ENCODE measurements at regions not wholly inside any gene's neighbourhood (a gene's known extent, or its start where the extent isn't known, plus 50 kb on each side); places are given as distances from the start of the nearest gene placed in this dataset.

GRCh38 chr6:56346958-56347357, 99.6 kb upstream of the COL21A1 start:
- DNase-seq (ENCODE audit: low read depth): no peak

DNA sequence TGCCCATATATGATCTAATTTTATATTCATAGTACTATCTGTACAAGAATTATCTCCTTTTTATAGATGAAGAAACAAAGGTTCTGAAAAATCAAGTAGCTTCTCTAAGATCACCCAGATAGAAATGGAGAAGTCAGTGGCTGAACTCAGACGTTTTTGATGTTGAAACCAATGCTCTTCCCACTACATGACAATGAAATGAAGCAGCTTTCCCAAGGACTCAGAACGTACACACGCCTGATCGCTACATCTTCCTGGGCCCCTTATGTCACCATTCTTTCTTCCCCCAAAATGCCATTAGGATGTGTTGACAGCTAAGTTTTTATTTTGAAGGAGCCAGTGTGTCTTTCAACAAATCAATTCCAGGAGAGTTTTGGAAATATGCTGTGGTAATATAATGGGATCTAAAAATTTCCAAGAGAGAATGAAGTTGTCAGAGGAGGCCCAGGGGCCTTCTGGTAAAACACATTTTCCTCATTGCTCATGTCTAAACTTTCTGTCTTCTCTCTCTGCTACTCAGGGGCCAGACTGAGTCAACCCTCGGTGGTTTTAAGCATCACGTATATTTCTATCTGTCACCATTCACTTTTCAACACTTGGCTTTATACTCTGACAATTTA, 98.1 kb upstream of the COL21A1 start:
- no peak for DNase-seq (ENCODE audit: low read depth)

DNA sequence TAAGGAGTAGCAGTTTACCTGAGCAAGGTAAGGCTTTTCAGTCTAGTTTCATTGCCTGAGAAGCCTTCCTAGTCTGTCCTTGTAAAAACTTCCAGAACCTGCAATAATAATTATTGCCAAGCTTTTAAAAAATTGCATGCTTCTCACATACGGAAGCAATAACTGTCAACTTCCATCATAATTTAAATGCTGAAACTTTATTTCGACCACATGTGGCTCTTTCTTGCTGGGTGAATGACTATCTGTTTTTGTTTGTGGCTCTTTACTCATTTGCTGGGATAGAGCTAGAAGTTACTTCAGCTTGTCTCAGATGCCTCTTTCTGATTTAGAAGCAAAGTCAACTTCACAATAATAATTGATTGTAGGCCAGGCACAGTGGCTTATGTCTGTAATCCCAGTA, 95.9 kb upstream of the COL21A1 start:
- no peak for DNase-seq (ENCODE audit: low read depth)

GRCh38 chr6:56339524-56339923, 92.1 kb upstream of the COL21A1 start:
- no peak for DNase-seq (ENCODE audit: low read depth)

GRCh38 chr6:56335726-56336125, 88.3 kb upstream of the COL21A1 start:
- DNase-seq (ENCODE audit: low read depth): no peak

- DNase-seq (ENCODE audit: low read depth): no peak
Measured at GRCh38 chr6:56334937-56335336, 87.6 kb upstream of the COL21A1 start.

DNA sequence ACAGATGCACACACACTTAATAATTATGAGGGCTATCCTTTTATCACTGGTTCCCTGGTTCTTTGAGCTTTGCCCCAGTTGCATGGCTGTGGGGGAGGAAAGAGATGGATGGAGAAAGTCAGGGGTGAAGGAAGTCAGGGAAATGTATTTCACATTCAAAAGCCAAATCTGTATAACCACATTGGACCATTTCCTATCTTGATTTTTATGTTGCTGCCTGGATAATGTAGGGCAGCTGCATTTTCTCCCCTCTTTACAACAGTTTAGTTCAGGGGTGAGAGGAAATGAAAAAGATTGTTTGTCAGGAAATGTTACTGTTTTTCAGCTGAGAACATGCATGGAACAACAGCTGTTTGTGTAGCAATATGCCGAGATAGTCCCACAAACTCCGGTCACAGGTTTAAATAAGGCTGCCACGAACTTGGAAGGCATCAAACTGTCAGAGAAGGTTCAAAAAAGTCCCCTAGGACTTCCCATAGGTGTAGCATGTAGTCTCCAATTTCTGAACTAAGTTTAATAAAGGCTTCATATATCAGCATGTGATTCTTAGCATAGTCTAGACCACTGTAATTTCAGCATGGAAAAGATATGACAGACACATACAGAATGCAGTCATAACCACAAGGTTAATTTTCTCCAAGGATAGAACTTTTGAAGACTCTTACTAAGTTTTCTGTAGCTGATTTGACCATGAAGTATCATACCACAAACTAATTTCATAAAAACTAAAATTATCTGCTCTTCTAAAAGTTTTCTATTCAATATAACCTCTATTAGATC, 82.1 kb upstream of the COL21A1 start:
- no peak for DNase-seq (ENCODE audit: low read depth)

GRCh38 chr6:56328728-56329090, 81.3 kb upstream of the COL21A1 start:
- no peak for DNase-seq (ENCODE audit: low read depth)

DNA sequence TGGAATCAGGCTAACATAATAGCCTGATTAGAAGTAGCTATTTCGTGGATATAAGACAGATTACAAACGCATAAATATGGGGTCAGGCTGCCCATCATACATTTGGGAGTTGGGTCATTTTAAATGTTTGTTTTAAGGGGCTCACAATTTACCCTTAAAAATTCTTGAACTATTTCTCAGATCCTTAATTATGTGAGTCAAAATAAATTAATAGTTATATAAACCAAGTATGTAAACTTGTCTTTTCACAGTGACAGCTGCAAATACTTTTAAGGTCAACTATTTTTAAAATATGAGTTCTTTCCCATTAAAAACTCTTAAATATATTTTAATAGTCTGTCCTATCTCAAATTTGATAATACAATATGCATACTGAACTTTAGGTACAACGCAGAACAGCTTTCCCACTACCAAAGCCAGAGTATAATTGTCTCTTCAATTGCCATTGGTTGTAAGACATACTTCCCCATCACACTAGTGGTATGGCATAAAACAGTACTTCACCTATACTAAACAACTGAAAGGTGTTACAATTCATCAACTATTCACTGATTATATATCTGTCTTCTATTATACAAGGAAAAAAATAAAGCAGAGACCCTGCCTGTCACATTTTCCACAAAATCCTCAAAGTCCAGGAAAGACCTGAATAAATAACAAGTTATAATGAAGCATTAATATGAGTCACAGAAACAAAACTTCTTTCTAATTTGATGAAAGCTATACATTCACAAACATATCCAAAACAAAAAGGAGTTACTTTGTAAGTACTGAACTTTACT, 80.8 kb upstream of the COL21A1 start:
- DNase-seq (ENCODE audit: low read depth): no peak

DNA sequence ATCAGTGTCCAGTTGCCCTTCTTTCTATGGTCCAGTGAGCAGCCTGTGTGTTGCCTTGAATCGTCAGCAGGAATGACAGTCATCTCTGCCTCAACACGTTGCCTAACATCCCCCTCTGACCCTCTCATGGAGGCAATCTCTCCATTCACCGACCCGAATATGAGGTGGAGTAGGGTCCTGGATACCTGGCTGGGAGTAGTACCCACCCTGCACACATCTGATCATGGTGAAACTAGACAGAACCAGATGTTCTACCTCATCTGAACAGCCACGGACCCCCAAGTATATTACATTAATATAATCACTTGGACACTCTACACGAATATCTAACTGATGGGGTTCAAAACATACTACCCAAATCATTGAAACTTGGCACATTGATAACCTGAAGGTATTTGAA, 77.0 kb upstream of the COL21A1 start:
- DNase-seq (ENCODE audit: low read depth): no peak

- no peak for DNase-seq (ENCODE audit: low read depth)
Measured at GRCh38 chr6:56318851-56319250, 71.5 kb upstream of the COL21A1 start.

GRCh38 chr6:56314683-56315523, 67.5 kb upstream of the COL21A1 start:
- DNase-seq (ENCODE audit: low read depth): no peak

DNA sequence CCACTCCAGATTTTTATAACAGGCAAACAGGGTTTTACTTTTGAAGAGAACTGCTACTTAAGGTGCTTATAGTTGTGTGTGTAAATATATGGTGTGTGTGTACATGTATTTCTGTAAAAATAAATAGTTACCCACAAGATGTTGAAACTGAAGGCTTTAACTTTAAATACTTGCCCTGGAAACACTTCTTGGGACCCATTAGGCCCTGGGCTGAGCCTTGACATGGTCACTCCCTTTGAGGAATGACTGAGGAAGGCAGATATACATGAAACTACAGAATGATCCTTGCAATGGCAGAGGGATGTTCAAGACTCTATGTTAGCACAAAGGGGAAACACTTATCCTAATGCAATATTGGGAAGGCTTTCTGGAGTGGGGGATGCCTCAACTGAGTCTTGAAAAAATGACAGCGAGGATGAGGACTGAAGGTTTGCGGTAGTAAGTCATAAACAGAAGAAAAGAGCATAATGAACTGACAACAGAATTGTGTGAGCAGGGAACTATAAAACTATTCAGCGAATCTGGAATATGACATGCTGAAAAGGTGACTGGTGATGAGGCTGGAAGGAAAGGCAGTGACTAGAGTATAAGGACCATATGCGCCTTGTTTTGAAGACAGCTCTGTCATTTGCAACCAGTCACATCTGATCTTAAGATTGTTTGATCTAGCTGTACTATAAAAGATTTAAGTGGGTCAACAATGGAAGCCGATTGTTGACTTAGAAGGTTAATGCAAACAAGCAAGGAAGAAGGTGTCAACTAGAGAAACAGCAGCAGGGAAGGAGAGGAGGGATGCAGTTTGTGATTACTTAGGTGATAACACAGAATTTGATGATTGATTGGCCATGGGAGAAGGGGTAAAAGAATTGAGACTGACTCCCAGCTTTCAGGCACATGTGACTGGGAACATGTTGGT, 64.4 kb upstream of the COL21A1 start:
- no peak for DNase-seq (ENCODE audit: low read depth)

GRCh38 chr6:56311061-56311460, 63.7 kb upstream of the COL21A1 start:
- DNase-seq (ENCODE audit: low read depth): no peak

GRCh38 chr6:56310241-56310640, 62.9 kb upstream of the COL21A1 start:
- DNase-seq (ENCODE audit: low read depth): no peak

DNA sequence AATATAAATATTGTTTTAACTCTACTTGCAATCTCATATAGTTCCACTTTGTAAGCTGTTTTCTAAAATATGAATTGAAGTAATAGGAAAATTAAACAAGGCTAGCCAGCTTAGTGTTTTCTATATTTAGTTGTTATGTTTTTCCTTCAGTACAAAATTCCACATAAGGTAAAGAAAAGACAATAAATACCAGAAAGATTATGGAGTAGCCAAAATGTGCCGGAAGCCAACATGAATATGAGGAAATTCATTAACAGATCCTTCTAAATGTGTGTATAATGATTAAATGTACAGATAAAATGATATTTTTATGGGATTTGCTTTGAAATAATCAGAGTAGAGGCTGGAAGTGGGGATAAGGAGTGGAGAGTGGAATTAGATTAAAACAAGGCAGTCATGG, 52.5 kb upstream of the COL21A1 start:
- no peak for DNase-seq (ENCODE audit: low read depth)

DNA sequence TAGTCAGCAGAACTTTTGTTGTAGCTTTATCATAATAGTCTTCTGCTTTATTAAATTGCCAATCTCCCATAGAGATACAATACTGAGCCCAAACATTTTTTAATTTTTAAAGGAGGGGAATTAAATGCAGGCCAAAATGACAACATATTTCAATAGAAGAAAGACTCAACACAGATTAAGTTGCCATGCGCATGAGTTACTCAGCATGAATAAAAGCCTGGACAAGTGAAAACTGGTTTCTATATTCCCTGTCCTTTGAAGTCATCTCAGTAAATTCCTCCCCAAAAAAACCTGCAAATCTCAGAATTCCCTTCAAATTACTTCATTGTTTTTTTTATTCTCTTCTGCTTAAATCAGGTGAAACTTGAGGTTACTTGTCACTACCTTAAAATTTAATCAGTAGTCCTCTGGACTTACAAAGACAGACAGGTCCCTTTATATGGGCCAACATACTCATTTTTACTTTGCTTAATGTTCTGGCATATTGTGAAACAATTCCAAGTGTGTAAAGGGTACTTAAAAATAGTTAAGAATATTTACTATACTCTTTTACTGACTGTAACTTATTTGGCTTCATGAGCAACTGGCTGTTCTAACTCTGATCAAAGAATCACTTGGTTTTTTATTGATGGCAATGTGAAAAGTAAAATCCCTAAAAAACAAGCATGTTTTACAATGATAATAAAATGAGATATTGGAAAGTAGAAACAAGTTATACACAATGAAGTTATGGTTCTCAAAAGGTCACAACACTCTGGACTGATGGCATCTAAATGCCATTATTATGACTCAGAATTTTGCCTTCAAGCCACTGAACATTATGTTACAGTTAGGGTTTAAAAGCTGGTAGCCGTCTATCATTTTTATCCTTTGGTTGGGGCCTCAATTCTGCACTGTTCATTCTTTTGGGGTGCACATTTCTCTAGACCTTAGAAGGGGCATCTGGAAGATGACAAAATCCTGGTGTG, 49.9 kb upstream of the COL21A1 start:
- DNase-seq (ENCODE audit: low read depth): no peak
